ENCODE measurements at regions not wholly inside any gene's neighbourhood (a gene's known extent, or its start where the extent isn't known, plus 50 kb on each side); places are given as distances from the start of the nearest gene placed in this dataset.
"Not testable (repeated sequence)": the region's sequence is repeated elsewhere in the genome, so short reads cannot be mapped to it uniquely, and the experiment has no call there.

- DNase-seq (ENCODE audit: low spot score), result no peak
Measured at GRCh38 chr12:87254381-87255030, 774.7 kb downstream of the C12orf50 start.

- no peak for DNase-seq (ENCODE audit: low spot score)
Measured at GRCh38 chr12:87253157-87253556, 776.0 kb downstream of the C12orf50 start.

GRCh38 chr12:87246726-87247125, 782.5 kb downstream of the C12orf50 start:
- DNase-seq (ENCODE audit: low spot score), result no peak

GRCh38 chr12:87238466-87238865, 790.7 kb downstream of the C12orf50 start:
- no peak for DNase-seq (ENCODE audit: low spot score)

GRCh38 chr12:87234898-87235297, 794.3 kb downstream of the C12orf50 start:
- DNase-seq (ENCODE audit: low spot score), result no peak

GRCh38 chr12:87233671-87234070, 795.5 kb downstream of the C12orf50 start:
- no peak for DNase-seq (ENCODE audit: low spot score)

- DNase-seq (ENCODE audit: low spot score), result no peak
Measured at GRCh38 chr12:87231818-87232217, 797.4 kb downstream of the C12orf50 start.

GRCh38 chr12:87230441-87230840, 798.8 kb downstream of the C12orf50 start:
- no peak for DNase-seq (ENCODE audit: low spot score)

GRCh38 chr12:87227162-87227561, 802.0 kb downstream of the C12orf50 start:
- no peak for DNase-seq (ENCODE audit: low spot score)

- no peak for DNase-seq (ENCODE audit: low spot score)
Measured at GRCh38 chr12:87217491-87217890, 811.7 kb downstream of the C12orf50 start.

GRCh38 chr12:87216436-87216835, 812.8 kb downstream of the C12orf50 start:
- DNase-seq (ENCODE audit: low spot score), result peak; percentile 3

- no peak for DNase-seq (ENCODE audit: low spot score)
Measured at GRCh38 chr12:87202189-87202588, 827.0 kb downstream of the C12orf50 start.

- DNase-seq (ENCODE audit: low spot score), result no peak
Measured at GRCh38 chr12:87201598-87201997, 827.6 kb downstream of the C12orf50 start.

- no peak for DNase-seq (ENCODE audit: low spot score)
Measured at GRCh38 chr12:87200289-87200979, 828.8 kb downstream of the C12orf50 start.

GRCh38 chr12:87198181-87198580, 831.0 kb downstream of the C12orf50 start:
- no peak for DNase-seq (ENCODE audit: low spot score)

GRCh38 chr12:87196321-87196720, 832.9 kb downstream of the C12orf50 start:
- no peak for DNase-seq (ENCODE audit: low spot score)

- not testable (repeated sequence) for DNase-seq (ENCODE audit: low spot score)
Measured at GRCh38 chr12:87194389-87194788, 834.8 kb downstream of the C12orf50 start.

- no peak for DNase-seq (ENCODE audit: low spot score)
Measured at GRCh38 chr12:87185367-87185766, 843.8 kb downstream of the C12orf50 start.

- DNase-seq (ENCODE audit: low spot score), result no peak
Measured at GRCh38 chr12:87182696-87183233, 846.4 kb downstream of the C12orf50 start.

GRCh38 chr12:87171356-87171755, 857.8 kb downstream of the C12orf50 start:
- DNase-seq (ENCODE audit: low spot score), result no peak

- DNase-seq (ENCODE audit: low spot score), result no peak
Measured at GRCh38 chr12:87169010-87169409, 860.2 kb downstream of the C12orf50 start.

- DNase-seq (ENCODE audit: low spot score), result no peak
Measured at GRCh38 chr12:87165733-87166375, 863.3 kb downstream of the C12orf50 start.

- DNase-seq (ENCODE audit: low spot score), result no peak
Measured at GRCh38 chr12:87163122-87163521, 866.1 kb downstream of the C12orf50 start.
